HG03558 (cell line): ENCODE measurements at regions not wholly inside any gene's neighbourhood (a gene's known extent, or its start where the extent isn't known, plus 50 kb on each side); places are given as distances from the start of the nearest gene placed in this dataset.

ENCODE experiments used
- ATAC-seq: cut with Tn5 transposase; IDR thresholded peaks from one replicate; pipeline ENCODE4 v1.9.1; 2021; ENCODE audit warnings: moderate number of reproducible peaks; ENCODE audit not compliant: unreplicated experiment; ENCODE audit errors: extremely low read depth

- no peak for ATAC-seq
These were observed 558.8 kb downstream of the MID1IP1 start for GRCh38 chrX:39360101-39360500.

- no peak for ATAC-seq
These were observed 560.5 kb downstream of the MID1IP1 start for GRCh38 chrX:39361736-39362135.

- ATAC-seq: no peak
These were observed 566.2 kb downstream of the MID1IP1 start for GRCh38 chrX:39367416-39367815.

GRCh38 chrX:39372115-39372514, 570.9 kb downstream of the MID1IP1 start:
- ATAC-seq: no peak

- ATAC-seq: no peak
These were observed 575.9 kb downstream of the MID1IP1 start for GRCh38 chrX:39377157-39377556.

GRCh38 chrX:39377773-39378172, 576.5 kb downstream of the MID1IP1 start:
- no peak for ATAC-seq

- no peak for ATAC-seq
These were observed 580.2 kb downstream of the MID1IP1 start for GRCh38 chrX:39381422-39381821.

GRCh38 chrX:39384996-39385395, 583.7 kb downstream of the MID1IP1 start:
- ATAC-seq: no peak

GRCh38 chrX:39388730-39389129, 587.5 kb downstream of the MID1IP1 start:
- ATAC-seq: no peak

GRCh38 chrX:39396358-39396995, 595.2 kb downstream of the MID1IP1 start:
- ATAC-seq: no peak

GRCh38 chrX:39397561-39398199, 596.4 kb downstream of the MID1IP1 start:
- ATAC-seq: no peak

GRCh38 chrX:39398215-39398962, 597.1 kb downstream of the MID1IP1 start:
- no peak for ATAC-seq

GRCh38 chrX:39398963-39399261, 597.7 kb downstream of the MID1IP1 start:
- no peak for ATAC-seq

- no peak for ATAC-seq
These were observed 598.1 kb downstream of the MID1IP1 start for GRCh38 chrX:39399387-39399786.

- ATAC-seq: no peak
These were observed 600.3 kb downstream of the MID1IP1 start for GRCh38 chrX:39401483-39402110.

GRCh38 chrX:39402158-39402557, 600.9 kb downstream of the MID1IP1 start:
- no peak for ATAC-seq

GRCh38 chrX:39406799-39407198, 605.5 kb downstream of the MID1IP1 start:
- no peak for ATAC-seq

GRCh38 chrX:39409246-39409917, 608.1 kb downstream of the MID1IP1 start:
- ATAC-seq: no peak

- no peak for ATAC-seq
These were observed 613.1 kb downstream of the MID1IP1 start for GRCh38 chrX:39414290-39414854.

GRCh38 chrX:39416547-39417260, 615.4 kb downstream of the MID1IP1 start:
- no peak for ATAC-seq
